T-cell (primary cell): ENCODE measurements at regions not wholly inside any gene's neighbourhood (a gene's known extent, or its start where the extent isn't known, plus 50 kb on each side); places are given as distances from the start of the nearest gene placed in this dataset.

Experiments used
- ATAC-seq, 4 experiments: fragments of 200-7000 bp in 3 of 4; fragments of 150-1000 bp in 1 of 4; cut with Tn5 transposase; replicated peaks in 1 of 4; 1 replicate in 3 of 4; 2 replicates in 1 of 4; pipeline ENCODE4 v1.10.0; 2021; ENCODE audit warnings: moderate library complexity in 3 of 4, mild to moderate bottlenecking in 2 of 4, moderate number of reproducible peaks in 1 of 4
- CTCF ChIA-PET, 2 donors: fragments of 300-600 bp; sonication (Branson Sonifier 250); formaldehyde crosslinking; loops; one replicate each; lab custom pipeline; 2022; ENCODE audit warnings: antibody characterized with exemption in 2 of 2; lab: Charles Lee
- POLR2A ChIA-PET, 2 donors: fragments of 300-600 bp; sonication (Branson Sonifier 250); formaldehyde crosslinking; loops; one replicate each; lab custom pipeline; 2022; ENCODE audit warnings: antibody characterized with exemption in 2 of 2; lab: Charles Lee
- DNase-seq, 35 experiments: peaks; one replicate each; pipeline versions ENCODE4 v3.0.0 to v3.0.0-alpha.2; 2013 to 2023
- H3K27ac ChIP-seq: one replicate; pipeline ENCODE4 v1.5.1; 2013; ENCODE audit warnings: low read length
- H3K27me3 ChIP-seq, 2 experiments: replicated peaks in 1 of 2; 1 replicate in 1 of 2; 2 replicates in 1 of 2; pipeline versions ENCODE4 v1.6.1 to v1.7.0; 2013; ENCODE audit warnings: low read length in 1 of 2, mixed read lengths in 1 of 2; ENCODE audit not compliant: control insufficient read depth in 2 of 2, insufficient read depth in 2 of 2; ENCODE audit errors: extremely low read depth in 1 of 2
- H3K36me3 ChIP-seq, 2 donors: 1 replicate in 1 of 2; 2 replicates in 1 of 2; pipeline versions ENCODE4 v1.6.1 to v1.7.0; 2013; ENCODE audit warnings: low read length in 1 of 2; ENCODE audit not compliant: control insufficient read depth in 2 of 2, insufficient read depth in 1 of 2; ENCODE audit errors: extremely low read depth in 1 of 2
- H3K4me1 ChIP-seq, 2 experiments: 1 replicate in 1 of 2; 2 replicates in 1 of 2; pipeline versions ENCODE4 v1.6.1 to v1.7.0; 2013; ENCODE audit warnings: low read length in 2 of 2, mixed read lengths in 1 of 2; ENCODE audit not compliant: insufficient read depth in 2 of 2, control insufficient read depth in 1 of 2; ENCODE audit errors: extremely low read depth in 1 of 2
- H3K4me3 ChIP-seq, 2 donors: 1 replicate in 1 of 2; 2 replicates in 1 of 2; pipeline versions ENCODE4 v1.5.1 to v1.7.0; 2013; ENCODE audit warnings: mild to moderate bottlenecking in 2 of 2, low read length in 1 of 2, moderate library complexity in 1 of 2; ENCODE audit not compliant: control insufficient read depth in 1 of 2; ENCODE audit errors: extremely low read depth in 1 of 2
- H3K9me3 ChIP-seq: 2 replicates; pipeline ENCODE4 v1.7.0; 2013
- H3K27ac Mint-ChIP-seq, 2 donors: one replicate each; pipeline ENCODE4 v1.8.0; 2020 to 2021; ENCODE audit warnings: mild to moderate bottlenecking in 2 of 2, mixed read lengths in 2 of 2
- H3K27me3 Mint-ChIP-seq, 2 donors: one replicate each; pipeline ENCODE4 v1.8.0; 2021 to 2022; ENCODE audit warnings: mixed read lengths in 2 of 2
- H3K36me3 Mint-ChIP-seq: one replicate; pipeline ENCODE4 v1.8.0; 2021; ENCODE audit warnings: mixed read lengths
- H3K4me1 Mint-ChIP-seq, 3 donors: one replicate each; pipeline ENCODE4 v1.8.0; 2020 to 2022; ENCODE audit warnings: mixed read lengths in 3 of 3, mild to moderate bottlenecking in 1 of 3
- H3K4me3 Mint-ChIP-seq, 3 donors: one replicate each; pipeline ENCODE4 v1.8.0; 2020 to 2022; ENCODE audit warnings: mild to moderate bottlenecking in 3 of 3, mixed read lengths in 3 of 3, moderate library complexity in 3 of 3
- H3K9me3 Mint-ChIP-seq, 3 donors: one replicate each; pipeline ENCODE4 v1.8.0; 2020 to 2022; ENCODE audit warnings: mixed read lengths in 3 of 3
- WGBS: methylation state at CpG from one replicate; pipeline ENCODE4 v1.1.5; 2013; ENCODE audit warnings: missing lambda C conversion rate; ENCODE audit not compliant: insufficient coverage; 5-methylcytosine and 5-hydroxymethylcytosine counted together

GRCh38 chr4:14143892-14144291 lies 516.4 kb upstream of the BOD1L1 start:
- no CpG with 5 or more reads among the region's 1 CpG for WGBS
- ChIA-PET POLR2A (no interaction called here), CTCF (no interaction called here)
- Mint-ChIP-seq H3K9me3 (no peaks in the 10 kb centered on the region), H3K4me1 (no peaks in the 10 kb centered on the region), H3K36me3 (no peaks in the 10 kb centered on the region), H3K27me3 (no peaks in the 10 kb centered on the region), H3K27ac (no peak overlapping the region), H3K4me3 (no peak overlapping the region)
- ATAC-seq: no peak
- DNase-seq: peak in 1 of 35 experiments; percentile 1
- H3K27me3 ChIP-seq: no peaks in the 10 kb centered on the region
- H3K27ac ChIP-seq: no peak overlapping the region
- no peaks in the 10 kb centered on the region for H3K4me1 ChIP-seq
- H3K9me3 ChIP-seq: no peaks in the 10 kb centered on the region
- H3K36me3 ChIP-seq: no peaks in the 10 kb centered on the region
- no peak overlapping the region for H3K4me3 ChIP-seq

DNA sequence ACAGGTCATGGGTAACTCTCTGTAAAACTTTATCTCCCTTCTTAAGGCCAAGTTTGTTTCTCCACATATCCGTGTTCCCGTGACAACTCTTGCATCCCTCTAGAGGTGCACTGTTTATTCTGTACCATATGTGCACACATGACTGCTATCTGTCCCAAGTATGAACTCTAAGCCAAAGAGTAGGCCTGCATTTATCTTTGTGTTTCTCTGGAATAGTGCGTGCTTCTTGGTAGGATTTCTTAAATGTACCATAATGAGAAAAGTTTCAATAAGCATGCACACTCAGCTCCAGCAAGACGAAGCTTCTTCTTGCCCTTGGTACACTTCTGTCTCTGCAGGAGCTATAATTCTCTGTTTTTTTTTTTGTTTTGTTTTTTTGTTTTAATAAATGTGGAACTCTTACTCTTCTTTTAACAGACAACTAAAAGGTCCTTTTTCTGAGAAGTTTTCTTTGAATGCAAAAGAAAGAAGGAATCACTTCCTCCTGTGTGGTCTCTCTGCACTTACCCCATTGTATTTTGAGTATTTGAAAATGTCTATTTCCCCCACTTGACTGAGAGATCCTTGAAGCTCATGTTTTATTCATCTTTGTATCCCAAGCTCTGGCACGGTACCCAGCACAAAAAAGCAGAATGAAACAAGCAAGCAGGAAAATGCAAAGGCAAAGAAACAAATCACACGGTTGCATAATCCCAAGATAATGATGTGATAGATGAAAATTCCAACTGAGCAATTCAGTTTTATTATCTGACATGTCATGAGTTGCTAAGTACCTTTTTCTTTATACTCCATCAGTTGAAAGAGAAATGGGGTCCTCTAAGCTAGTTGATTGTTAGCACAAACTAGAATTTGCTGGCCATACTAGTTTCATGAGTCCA lies 521.9 kb upstream of the BOD1L1 start:
- H3K27me3 Mint-ChIP-seq: no peaks in the 10 kb centered on the region
- no peak for ATAC-seq
- CTCF ChIA-PET: no interaction called here

DNA sequence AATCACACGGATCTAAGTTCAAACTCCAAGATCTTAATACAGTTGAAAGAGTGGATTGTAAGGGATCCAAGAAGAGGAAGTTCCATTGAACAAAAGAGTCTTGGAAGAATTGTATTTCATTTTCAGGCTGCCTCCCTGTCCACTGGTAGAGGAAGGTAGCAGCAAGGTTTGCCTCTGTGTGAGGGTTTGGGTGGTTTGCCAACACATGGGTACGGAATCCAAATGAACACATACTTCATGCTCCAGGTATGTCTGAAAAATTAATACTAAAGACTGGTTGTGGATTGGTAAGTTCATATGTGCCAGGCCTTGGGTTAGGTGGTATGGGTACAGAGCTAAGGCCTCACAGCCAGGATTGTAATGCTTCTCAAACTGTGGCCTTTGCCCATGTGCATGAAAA lies 523.6 kb upstream of the BOD1L1 start:
- no peak overlapping the region for H3K27ac Mint-ChIP-seq
- no peak overlapping the region for H3K4me3 Mint-ChIP-seq
- ATAC-seq (no peak), DNase-seq (no peak)
- no CpG with 5 or more reads among the region's 2 CpGs for WGBS
- H3K4me1 Mint-ChIP-seq: no peaks in the 10 kb centered on the region
- Histone ChIP-seq H3K9me3 (no peaks in the 10 kb centered on the region), H3K36me3 (no peaks in the 10 kb centered on the region), H3K4me3 (no peak overlapping the region), H3K4me1 (no peaks in the 10 kb centered on the region), H3K27ac (no peak overlapping the region), H3K27me3 (no peaks in the 10 kb centered on the region)
- ChIA-PET POLR2A (no interaction called here), CTCF (no interaction called here)
- no peaks in the 10 kb centered on the region for H3K9me3 Mint-ChIP-seq
- H3K36me3 Mint-ChIP-seq: no peaks in the 10 kb centered on the region
- H3K27me3 Mint-ChIP-seq: peaks cover 0 to 4% of the 10 kb centered on the region in 2 donors

More for the DNA sequence above, 521.9 kb upstream of the BOD1L1 start:
- Histone ChIP-seq H3K4me3 (no peak overlapping the region), H3K36me3 (no peaks in the 10 kb centered on the region), H3K4me1 (no peaks in the 10 kb centered on the region), H3K27ac (no peak overlapping the region), H3K27me3 (no peaks in the 10 kb centered on the region), H3K9me3 (no peaks in the 10 kb centered on the region)
- Mint-ChIP-seq H3K27ac (no peak overlapping the region), H3K9me3 (no peaks in the 10 kb centered on the region), H3K4me3 (no peak overlapping the region), H3K36me3 (no peaks in the 10 kb centered on the region), H3K4me1 (no peaks in the 10 kb centered on the region)
- POLR2A ChIA-PET: interaction anchor here in 1 of 2 donors (0.6 kb wide), 1 partner anchor 15 kb away, joined by 3 read pairs; no protein-coding TSS in a partner anchor
- DNase-seq: no peak
- WGBS: 100% methylated on average over 2 of the region's 6 CpGs

GRCh38 chr4:14152834-14153519 lies 525.5 kb upstream of the BOD1L1 start:
- Mint-ChIP-seq H3K36me3 (no peaks in the 10 kb centered on the region), H3K4me1 (no peaks in the 10 kb centered on the region), H3K27me3 (peaks cover 0 to 4% of the 10 kb centered on the region in 2 donors), H3K4me3 (no peak overlapping the region), H3K27ac (no peak overlapping the region), H3K9me3 (no peaks in the 10 kb centered on the region)
- no peaks in the 10 kb centered on the region for H3K36me3 ChIP-seq
- no peak overlapping the region for H3K4me3 ChIP-seq
- no peaks in the 10 kb centered on the region for H3K9me3 ChIP-seq
- H3K4me1 ChIP-seq: no peaks in the 10 kb centered on the region
- ChIA-PET POLR2A (no interaction called here), CTCF (no interaction called here)
- H3K27ac ChIP-seq: no peak overlapping the region
- no CpG with 5 or more reads among the region's 4 CpGs for WGBS
- no peaks in the 10 kb centered on the region for H3K27me3 ChIP-seq
- DNase-seq (no peak), ATAC-seq (no peak)

DNA sequence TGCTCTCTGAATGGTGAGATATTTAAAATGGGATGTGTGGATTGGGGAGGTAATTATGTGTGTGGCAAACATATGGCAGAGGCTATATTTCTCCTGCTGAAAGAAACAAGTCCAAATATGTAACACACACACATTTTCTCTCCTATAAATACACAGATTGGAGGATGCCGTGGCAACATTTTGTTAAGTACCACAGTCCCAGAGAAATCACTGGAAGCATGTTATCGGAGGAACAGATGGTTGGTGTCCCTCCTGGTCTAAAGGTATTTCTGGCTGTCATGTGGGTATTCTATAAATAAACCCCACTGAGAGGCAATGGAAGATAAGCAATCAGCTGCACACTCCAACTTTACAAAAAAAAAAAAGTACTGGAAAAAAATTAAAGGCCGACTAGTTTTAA lies 528.3 kb upstream of the BOD1L1 start:
- no peak overlapping the region for H3K4me3 ChIP-seq
- Mint-ChIP-seq H3K9me3 (no peaks in the 10 kb centered on the region), H3K4me1 (no peaks in the 10 kb centered on the region), H3K27ac (no peak overlapping the region), H3K27me3 (peaks cover 0 to 4% of the 10 kb centered on the region in 2 donors), H3K4me3 (no peak overlapping the region), H3K36me3 (no peaks in the 10 kb centered on the region)
- no peaks in the 10 kb centered on the region for H3K4me1 ChIP-seq
- H3K27ac ChIP-seq: no peak overlapping the region
- WGBS: no CpG with 5 or more reads among the region's 3 CpGs
- H3K9me3 ChIP-seq: no peaks in the 10 kb centered on the region
- ChIA-PET POLR2A (no interaction called here), CTCF (no interaction called here)
- no peak for DNase-seq
- H3K36me3 ChIP-seq: no peaks in the 10 kb centered on the region
- ATAC-seq: no peak
- H3K27me3 ChIP-seq: no peaks in the 10 kb centered on the region

DNA sequence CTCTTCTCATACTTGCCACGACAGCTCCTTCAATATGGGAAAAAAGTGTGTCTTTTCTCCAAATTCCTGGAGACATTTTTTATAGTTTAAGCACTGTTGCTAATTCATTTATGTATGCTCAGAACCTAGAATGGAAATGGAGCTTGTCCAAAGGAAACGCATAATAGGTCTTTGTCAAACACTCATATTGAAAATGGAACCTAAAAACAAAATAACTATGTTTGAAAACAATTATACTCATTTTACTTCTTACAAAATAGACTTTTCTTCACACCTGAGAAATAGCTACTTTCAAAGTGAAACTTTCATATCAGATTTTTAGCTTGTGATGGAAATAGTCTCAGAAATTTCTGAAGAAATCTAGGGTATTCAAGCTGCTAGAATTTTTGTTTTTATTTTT lies 529.7 kb upstream of the BOD1L1 start:
- H3K4me3 ChIP-seq: no peak overlapping the region

More for the DNA sequence above, 529.7 kb upstream of the BOD1L1 start:
- WGBS: no CpG with 5 or more reads among the region's 2 CpGs
- H3K36me3 Mint-ChIP-seq: no peaks in the 10 kb centered on the region
- H3K36me3 ChIP-seq: no peaks in the 10 kb centered on the region
- CTCF ChIA-PET: no interaction called here
- POLR2A ChIA-PET: interaction anchor here in 1 of 2 donors (0.7 kb wide), 1 partner anchor 12 kb away, joined by 3 read pairs; no protein-coding TSS in a partner anchor
- no peaks in the 10 kb centered on the region for H3K4me1 ChIP-seq
- H3K9me3 ChIP-seq: no peaks in the 10 kb centered on the region
- ATAC-seq (no peak), DNase-seq (no peak)
- no peak overlapping the region for H3K4me3 Mint-ChIP-seq
- no peaks in the 10 kb centered on the region for H3K4me1 Mint-ChIP-seq
- no peaks in the 10 kb centered on the region for H3K27me3 ChIP-seq
- no peaks in the 10 kb centered on the region for H3K9me3 Mint-ChIP-seq
- H3K27ac ChIP-seq: no peak overlapping the region
- H3K27me3 Mint-ChIP-seq: peaks cover 0 to 4% of the 10 kb centered on the region in 2 donors
- no peak overlapping the region for H3K27ac Mint-ChIP-seq
